ENCODE measurements at regions not wholly inside any gene's neighbourhood (a gene's known extent, or its start where the extent isn't known, plus 50 kb on each side); places are given as distances from the start of the nearest gene placed in this dataset.

GRCh38 chr2:10520154-10520553 lies 72.0 kb upstream of the ODC1 start:
- Histone ChIP-seq H3K79me2 (ENCODE audit: insufficient read depth, low read depth) (no peaks in the 10 kb centered on the region), H3K27ac (no peak overlapping the region), H2AFZ (ENCODE audit: low read depth) (no peak overlapping the region), H3K4me2 (no peak overlapping the region), H3K9ac (no peak overlapping the region), H3K4me1 (ENCODE audit: low read depth, poor library complexity, severe bottlenecking) (no peaks in the 10 kb centered on the region), H3K36me3 (ENCODE audit: insufficient read depth) (no peaks in the 10 kb centered on the region), H3K4me3 (IDR thresholded peaks at IDR 0.05; ENCODE audit: insufficient read depth, low read depth, low read length) (no peak overlapping the region), H4K20me1 (ENCODE audit: insufficient read depth) (no peaks in the 10 kb centered on the region), H3K27me3 (ENCODE audit: insufficient read depth, low read depth) (no peaks in the 10 kb centered on the region)
- TF ChIP-seq CTCF (conservative IDR thresholded peaks at IDR 0.05; ENCODE audit: low read depth, low read length), result 0 out of 2 replicates have a peak, but pooled peaks have one; percentile 27

GRCh38 chr2:10519394-10519740 lies 71.2 kb upstream of the ODC1 start:
- Histone ChIP-seq H4K20me1 (ENCODE audit: insufficient read depth) (no peaks in the 10 kb centered on the region), H3K4me2 (no peak overlapping the region), H3K27me3 (ENCODE audit: insufficient read depth, low read depth) (no peaks in the 10 kb centered on the region), H3K79me2 (ENCODE audit: insufficient read depth, low read depth) (no peaks in the 10 kb centered on the region), H2AFZ (ENCODE audit: low read depth) (no peak overlapping the region), H3K9ac (no peak overlapping the region), H3K4me1 (ENCODE audit: low read depth, poor library complexity, severe bottlenecking) (no peaks in the 10 kb centered on the region), H3K4me3 (IDR thresholded peaks at IDR 0.05; ENCODE audit: insufficient read depth, low read depth, low read length) (no peak overlapping the region), H3K36me3 (ENCODE audit: insufficient read depth) (no peaks in the 10 kb centered on the region), H3K27ac (no peak overlapping the region)
- TF ChIP-seq CTCF (conservative IDR thresholded peaks at IDR 0.05; ENCODE audit: low read depth, low read length), result no peak

GRCh38 chr2:10518470-10519393 lies 70.6 kb upstream of the ODC1 start:
- no peak overlapping the region for H3K4me2 ChIP-seq
- H3K36me3 ChIP-seq (ENCODE audit: insufficient read depth), result no peaks in the 10 kb centered on the region
- H3K4me1 ChIP-seq (ENCODE audit: low read depth, poor library complexity, severe bottlenecking), result no peaks in the 10 kb centered on the region
- H3K79me2 ChIP-seq (ENCODE audit: insufficient read depth, low read depth), result no peaks in the 10 kb centered on the region
- H4K20me1 ChIP-seq (ENCODE audit: insufficient read depth), result no peaks in the 10 kb centered on the region
- no peak overlapping the region for H2AFZ ChIP-seq (ENCODE audit: low read depth)
- H3K27me3 ChIP-seq (ENCODE audit: insufficient read depth, low read depth), result no peaks in the 10 kb centered on the region
- H3K9ac ChIP-seq, result no peak overlapping the region
- H3K4me3 ChIP-seq (IDR thresholded peaks at IDR 0.05; ENCODE audit: insufficient read depth, low read depth, low read length), result no peak overlapping the region
- H3K27ac ChIP-seq, result no peak overlapping the region
- TF ChIP-seq CTCF (conservative IDR thresholded peaks at IDR 0.05; ENCODE audit: low read depth, low read length), result no peak

- Histone ChIP-seq H3K27ac (no peak overlapping the region), H3K79me2 (ENCODE audit: insufficient read depth, low read depth) (no peaks in the 10 kb centered on the region), H3K36me3 (ENCODE audit: insufficient read depth) (no peaks in the 10 kb centered on the region), H4K20me1 (ENCODE audit: insufficient read depth) (no peaks in the 10 kb centered on the region), H3K4me1 (ENCODE audit: low read depth, poor library complexity, severe bottlenecking) (no peaks in the 10 kb centered on the region), H2AFZ (ENCODE audit: low read depth) (no peak overlapping the region), H3K9ac (no peak overlapping the region), H3K27me3 (ENCODE audit: insufficient read depth, low read depth) (no peaks in the 10 kb centered on the region), H3K4me3 (IDR thresholded peaks at IDR 0.05; ENCODE audit: insufficient read depth, low read depth, low read length) (no peak overlapping the region), H3K4me2 (no peak overlapping the region)
- TF ChIP-seq CTCF (conservative IDR thresholded peaks at IDR 0.05; ENCODE audit: low read depth, low read length), result no peak
Observed at GRCh38 chr2:10517351-10518043, 69.4 kb upstream of the ODC1 start.
